ENCODE measurements at regions not wholly inside any gene's neighbourhood (a gene's known extent, or its start where the extent isn't known, plus 50 kb on each side); places are given as distances from the start of the nearest gene placed in this dataset.

DNA sequence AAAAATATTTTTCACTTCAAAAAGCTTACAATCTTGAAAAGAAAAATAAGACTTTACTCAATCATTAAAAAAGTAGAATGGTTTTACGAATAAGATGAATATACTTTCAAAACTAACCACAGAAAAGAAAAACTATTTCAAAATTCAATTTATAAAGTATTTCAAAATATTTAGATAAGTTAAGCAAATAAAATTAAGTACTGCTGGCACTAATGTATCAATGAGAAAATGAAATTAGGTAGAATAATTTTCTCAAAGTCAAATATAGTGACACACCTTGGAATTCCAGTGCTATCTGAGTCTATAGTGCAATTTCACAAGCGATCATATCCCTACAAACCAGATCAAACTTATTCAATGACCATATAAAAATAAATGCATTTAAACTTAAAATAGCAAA is 109.8 kb upstream of the SEMA3A start:
- TF ChIP-seq, protein P1, sequence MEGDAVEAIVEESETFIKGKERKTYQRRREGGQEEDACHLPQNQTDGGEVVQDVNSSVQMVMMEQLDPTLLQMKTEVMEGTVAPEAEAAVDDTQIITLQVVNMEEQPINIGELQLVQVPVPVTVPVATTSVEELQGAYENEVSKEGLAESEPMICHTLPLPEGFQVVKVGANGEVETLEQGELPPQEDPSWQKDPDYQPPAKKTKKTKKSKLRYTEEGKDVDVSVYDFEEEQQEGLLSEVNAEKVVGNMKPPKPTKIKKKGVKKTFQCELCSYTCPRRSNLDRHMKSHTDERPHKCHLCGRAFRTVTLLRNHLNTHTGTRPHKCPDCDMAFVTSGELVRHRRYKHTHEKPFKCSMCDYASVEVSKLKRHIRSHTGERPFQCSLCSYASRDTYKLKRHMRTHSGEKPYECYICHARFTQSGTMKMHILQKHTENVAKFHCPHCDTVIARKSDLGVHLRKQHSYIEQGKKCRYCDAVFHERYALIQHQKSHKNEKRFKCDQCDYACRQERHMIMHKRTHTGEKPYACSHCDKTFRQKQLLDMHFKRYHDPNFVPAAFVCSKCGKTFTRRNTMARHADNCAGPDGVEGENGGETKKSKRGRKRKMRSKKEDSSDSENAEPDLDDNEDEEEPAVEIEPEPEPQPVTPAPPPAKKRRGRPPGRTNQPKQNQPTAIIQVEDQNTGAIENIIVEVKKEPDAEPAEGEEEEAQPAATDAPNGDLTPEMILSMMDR (conservative IDR thresholded peaks at IDR 0.05 in 1 of 2, IDR thresholded peaks at IDR 0.05 in 1 of 2; ENCODE audit: extremely low read depth in 1 of 2, insufficient read depth in 1 of 2, low read depth in 1 of 2, low read length in 2 of 2) = no peak
- no peak for TF ChIP-seq EZH2 (IDR thresholded peaks at IDR 0.05; ENCODE audit: borderline replicate concordance, low read length)
